Adrenal gland (tissue), 9 donors: ENCODE measurements at regions not wholly inside any gene's neighbourhood (a gene's known extent, or its start where the extent isn't known, plus 50 kb on each side); places are given as distances from the start of the nearest gene placed in this dataset.

ENCODE experiments used
- DNase-seq, 7 donors: peaks; one replicate each; pipeline ENCODE4 v3.0.0-alpha.2; 2019 to 2020
- H3K27ac ChIP-seq, 5 donors: fragments of 200-600 bp; sonication (generic) in 4 of 5; 1 replicate in 3 of 5; 2 replicates in 2 of 5; pipeline versions ENCODE4 v1.5.1 to v1.8.0; 2016 to 2020; ENCODE audit warnings: mild to moderate bottlenecking in 1 of 5
- H3K27me3 ChIP-seq: fragments of 200-600 bp; 2 replicates; pipeline ENCODE4 v1.8.0; 2021
- H3K36me3 ChIP-seq, 2 donors: fragments of 200-600 bp; replicated peaks in 1 of 2; 1 replicate in 1 of 2; 2 replicates in 1 of 2; pipeline versions ENCODE4 v1.5.1 to v1.8.0; 2018 to 2022
- H3K4me1 ChIP-seq, 2 donors: fragments of 200-600 bp; replicated peaks in 1 of 2; 1 replicate in 1 of 2; 2 replicates in 1 of 2; pipeline versions ENCODE4 v1.5.1 to v1.8.0; 2018 to 2021
- H3K4me3 ChIP-seq, 4 donors: fragments of 200-600 bp; sonication (generic) in 3 of 4; one replicate each; pipeline ENCODE4 v1.5.1; 2016 to 2018
- H3K9me3 ChIP-seq, 3 donors: fragments of 200-600 bp; sonication (generic) in 1 of 3; replicated peaks in 1 of 3; 1 replicate in 2 of 3; 2 replicates in 1 of 3; pipeline versions ENCODE4 v1.5.1 to v1.8.0; 2016 to 2021
- POLR2A ChIP-seq, 2 donors: fragments of 450-650 bp; IDR thresholded peaks; one replicate each; pipeline ENCODE4 v1.6.1; 2017; ENCODE audit warnings: antibody characterized with exemption in 2 of 2, mild to moderate bottlenecking in 2 of 2, moderate library complexity in 1 of 2
- WGBS, 4 donors: extraction: QIAGEN DNeasy Blood & Tissue Kit in 2 of 4; methylation state at CpG; one replicate each; pipeline versions ENCODE4 v1.1.5 to v1.1.7; 2013 to 2017; 5-methylcytosine and 5-hydroxymethylcytosine counted together
- intact Hi-C, 2 donors: fragments of 100-400 bp; cut with DNase I; formaldehyde crosslinking; loops; one replicate each; pipeline versions ENCODE4 v1.14.1 to v1.15.0; 2022 to 2023
- TF ChIP-seq, protein P1 (sequence below), 6 experiments: fragments of 450-650 bp in 4 of 6; fragments of 200-600 bp in 2 of 6; sonication (generic) in 1 of 6; IDR thresholded peaks; 1 replicate in 5 of 6; 2 replicates in 1 of 6; pipeline versions ENCODE4 v1.5.1 to v1.8.0; 2016 to 2021; ENCODE audit warnings: antibody characterized with exemption in 6 of 6, mild to moderate bottlenecking in 2 of 6, moderate library complexity in 1 of 6
- donor health status: healthy with polysubstance abuse.
- donor health status: Bipolar disorder and iron deficiency.
- donor health status: DM: yes; HTN: yes; CAD: no.
- donor health status: DM: no; HTN: no; CAD: no.
- donor health status: DM: no; HTN: no; CAD: no.

DNA sequence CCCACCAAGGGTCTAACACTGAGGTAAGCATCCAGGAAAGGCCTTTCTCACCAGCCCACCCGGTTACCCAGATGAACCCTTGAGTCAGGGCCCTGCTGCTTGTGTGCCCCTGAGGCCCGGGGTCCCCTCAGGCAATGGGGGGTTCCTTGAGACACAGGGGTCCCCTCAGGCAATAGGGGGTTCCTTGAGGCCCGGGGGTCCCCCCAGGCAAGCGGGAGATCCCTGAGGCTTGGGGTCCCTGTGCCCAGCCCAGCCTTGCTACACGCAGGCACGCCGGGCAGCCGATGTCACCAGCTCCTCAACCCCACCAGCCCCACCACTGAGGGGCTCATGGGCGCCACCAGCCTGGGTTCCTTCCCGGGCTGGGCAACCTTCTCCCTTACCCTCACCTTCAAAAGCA lies 247.2 kb downstream of the TTLL2 start:
- Histone ChIP-seq H3K27me3 (no peaks in the 10 kb centered on the region), H3K4me1 (no peaks in the 10 kb centered on the region), H3K4me3 (no peak overlapping the region), H3K9me3 (no peaks in the 10 kb centered on the region), H3K36me3 (no peaks in the 10 kb centered on the region), H3K27ac (peak overlapping the region in 1 of 5 donors; percentile 84)
- intact Hi-C loops: no loop called here
- WGBS, 4 donors: 77 to 91% (median 84%) methylated on average over 5 to 10 of the region's 10 CpGs
- no peak for TF ChIP-seq POLR2A (IDR thresholded peaks at IDR 0.05)
- TF ChIP-seq, protein P1, sequence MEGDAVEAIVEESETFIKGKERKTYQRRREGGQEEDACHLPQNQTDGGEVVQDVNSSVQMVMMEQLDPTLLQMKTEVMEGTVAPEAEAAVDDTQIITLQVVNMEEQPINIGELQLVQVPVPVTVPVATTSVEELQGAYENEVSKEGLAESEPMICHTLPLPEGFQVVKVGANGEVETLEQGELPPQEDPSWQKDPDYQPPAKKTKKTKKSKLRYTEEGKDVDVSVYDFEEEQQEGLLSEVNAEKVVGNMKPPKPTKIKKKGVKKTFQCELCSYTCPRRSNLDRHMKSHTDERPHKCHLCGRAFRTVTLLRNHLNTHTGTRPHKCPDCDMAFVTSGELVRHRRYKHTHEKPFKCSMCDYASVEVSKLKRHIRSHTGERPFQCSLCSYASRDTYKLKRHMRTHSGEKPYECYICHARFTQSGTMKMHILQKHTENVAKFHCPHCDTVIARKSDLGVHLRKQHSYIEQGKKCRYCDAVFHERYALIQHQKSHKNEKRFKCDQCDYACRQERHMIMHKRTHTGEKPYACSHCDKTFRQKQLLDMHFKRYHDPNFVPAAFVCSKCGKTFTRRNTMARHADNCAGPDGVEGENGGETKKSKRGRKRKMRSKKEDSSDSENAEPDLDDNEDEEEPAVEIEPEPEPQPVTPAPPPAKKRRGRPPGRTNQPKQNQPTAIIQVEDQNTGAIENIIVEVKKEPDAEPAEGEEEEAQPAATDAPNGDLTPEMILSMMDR (IDR thresholded peaks at IDR 0.05): no peak
- DNase-seq: no peak

DNA sequence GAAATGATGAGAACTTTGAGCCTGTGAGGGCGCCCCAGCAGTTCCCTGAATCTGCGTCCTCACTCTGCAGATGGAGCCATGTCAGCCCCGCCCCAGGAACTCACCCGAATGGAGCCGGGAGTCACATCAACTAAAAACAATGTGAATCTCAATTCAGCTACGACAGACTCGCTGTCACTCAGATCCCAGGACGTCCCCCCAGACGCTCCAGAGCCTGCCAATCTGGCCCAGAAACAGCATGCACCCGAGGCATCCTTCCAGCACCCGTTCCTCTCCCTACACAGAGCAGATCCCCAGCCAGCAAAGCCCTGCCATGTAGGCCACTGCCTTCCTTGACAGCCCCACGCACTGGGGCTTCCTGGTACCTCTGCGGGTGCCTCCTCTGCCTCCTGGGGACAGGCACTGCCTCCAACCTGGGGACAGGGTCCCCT lies 248.0 kb downstream of the TTLL2 start:
- TF ChIP-seq, protein P1 (IDR thresholded peaks at IDR 0.05): no peak
- TF ChIP-seq POLR2A (IDR thresholded peaks at IDR 0.05): no peak
- H3K4me1 ChIP-seq: no peaks in the 10 kb centered on the region
- H3K9me3 ChIP-seq: no peaks in the 10 kb centered on the region
- intact Hi-C loops: no loop called here
- peak overlapping the region in 2 of 5 donors; percentile 42 to 84 for H3K27ac ChIP-seq
- DNase-seq: no peak
- no peak overlapping the region for H3K4me3 ChIP-seq
- H3K36me3 ChIP-seq: no peaks in the 10 kb centered on the region
- 56 to 68% (median 65%) methylated on average over 13 of the region's 13 CpGs for WGBS, 4 donors
- H3K27me3 ChIP-seq: no peaks in the 10 kb centered on the region

DNA sequence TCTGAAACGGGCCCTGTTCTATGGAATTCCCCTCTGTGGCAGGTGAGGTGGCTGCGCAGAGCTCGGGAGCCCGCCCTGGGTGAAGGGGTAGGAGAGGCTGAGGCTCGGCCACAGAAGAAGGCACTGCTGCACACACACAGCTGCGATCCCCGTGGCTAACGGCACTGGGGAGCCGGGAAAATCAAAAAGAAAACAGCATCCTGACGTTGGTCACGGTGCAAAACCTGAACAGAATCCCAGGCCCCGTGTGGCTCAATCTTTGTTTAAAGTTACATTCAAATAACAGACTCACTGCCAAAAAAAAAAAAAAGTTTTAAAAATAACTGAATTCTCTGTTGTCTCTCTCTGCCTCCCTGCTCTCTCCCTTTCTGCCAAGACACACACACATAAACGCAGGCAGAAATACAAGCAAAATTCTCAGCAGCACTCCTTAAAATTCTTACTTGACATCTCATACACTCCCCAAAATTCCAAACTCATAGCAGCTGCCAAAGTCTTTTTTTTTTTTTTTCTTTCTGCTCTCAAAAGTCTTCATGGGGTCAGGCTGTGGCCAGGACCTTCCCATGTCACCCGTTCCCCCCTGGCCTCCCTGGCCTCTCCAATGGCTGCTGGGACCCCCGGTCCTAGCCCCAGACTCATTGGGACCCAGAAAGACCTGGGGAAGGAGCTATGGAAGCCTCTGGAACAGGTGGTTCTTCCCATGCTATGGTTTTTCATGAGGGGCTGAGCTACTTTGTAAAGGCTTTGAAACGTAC lies 248.8 kb downstream of the TTLL2 start:
- TF ChIP-seq, protein P1 (IDR thresholded peaks at IDR 0.05): no peak
- no peak for TF ChIP-seq POLR2A (IDR thresholded peaks at IDR 0.05)
- intact Hi-C loops: no loop called here
- Histone ChIP-seq H3K27me3 (no peaks in the 10 kb centered on the region), H3K36me3 (no peaks in the 10 kb centered on the region), H3K27ac (peak overlapping the region in 2 of 5 donors; percentile 42 to 84), H3K9me3 (no peaks in the 10 kb centered on the region), H3K4me1 (no peaks in the 10 kb centered on the region), H3K4me3 (no peak overlapping the region)
- peak in 1 of 7 donors; percentile 11 for DNase-seq
- WGBS, 4 donors: 59 to 66% (median 65%) methylated on average over 16 of the region's 16 CpGs

DNA sequence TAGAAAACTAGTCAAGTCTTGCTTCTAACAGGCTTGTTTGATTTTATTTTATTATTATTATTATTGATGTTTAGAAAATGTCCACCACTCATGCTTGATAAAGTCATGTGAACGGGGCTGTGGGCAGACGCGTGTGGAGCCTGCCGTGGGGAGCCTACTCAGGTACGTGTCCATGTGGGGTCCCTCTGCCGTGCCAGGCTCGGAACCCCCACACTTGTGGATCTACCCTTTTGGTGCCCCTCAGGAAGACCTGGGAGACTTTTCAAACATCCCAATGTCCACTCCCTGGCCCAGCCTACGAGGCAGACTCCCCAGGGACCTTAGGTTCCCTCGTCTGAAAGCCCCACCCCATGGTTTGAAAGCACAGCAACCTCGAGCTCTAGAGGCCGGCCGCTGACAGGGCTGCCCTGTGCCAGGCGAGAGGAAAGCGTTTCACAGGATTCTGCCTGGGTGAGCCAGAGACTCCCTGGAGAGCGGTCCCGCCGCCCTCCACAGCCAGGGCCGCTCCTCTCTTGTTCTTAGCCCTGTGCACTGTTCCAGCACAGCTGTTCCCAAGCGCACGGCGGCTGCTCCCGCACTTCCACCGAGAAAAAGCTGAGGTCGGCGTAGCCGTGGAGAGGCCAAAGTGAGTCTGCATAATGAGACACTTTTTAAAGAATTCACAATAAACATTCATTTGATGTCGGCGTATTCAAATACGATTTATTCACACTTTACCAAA lies 249.7 kb downstream of the TTLL2 start:
- H3K4me3 ChIP-seq: no peak overlapping the region
- H3K27ac ChIP-seq: peak overlapping the region in 3 of 5 donors; percentile 17 to 72 (median 37)
- no peak for TF ChIP-seq POLR2A (IDR thresholded peaks at IDR 0.05)
- TF ChIP-seq, protein P1 (IDR thresholded peaks at IDR 0.05): no peak
- H3K27me3 ChIP-seq: no peaks in the 10 kb centered on the region
- H3K36me3 ChIP-seq: no peaks in the 10 kb centered on the region
- intact Hi-C loops: no loop called here
- no peaks in the 10 kb centered on the region for H3K4me1 ChIP-seq
- no peaks in the 10 kb centered on the region for H3K9me3 ChIP-seq
- WGBS, 4 donors: 67 to 80% (median 77%) methylated on average over 22 to 29 of the region's 29 CpGs
- DNase-seq: peak in 2 of 7 donors; percentile 17 to 35
